K562 (cell line): ENCODE measurements at regions not wholly inside any gene's neighbourhood (a gene's known extent, or its start where the extent isn't known, plus 50 kb on each side); places are given as distances from the start of the nearest gene placed in this dataset.

Experiments used
- CBFB ChIP-seq: sonication (generic); formaldehyde crosslinking; IDR thresholded peaks from 2 replicates; pipeline ENCODE4 v1.4.0; 2020; ENCODE audit warnings: mild to moderate bottlenecking, missing genetic modification reagents
- DLX4 ChIP-seq: fragments of 250-450 bp; sonication (Bioruptor Pico); IDR thresholded peaks from 2 replicates; pipeline ENCODE4 v1.6.1; 2021; ENCODE audit warnings: mild to moderate bottlenecking
- FOXP4 ChIP-seq: sonication (generic); formaldehyde crosslinking; IDR thresholded peaks from 2 replicates; pipeline ENCODE4 v1.8.0; 2022; ENCODE audit warnings: mild to moderate bottlenecking, missing genetic modification reagents, borderline replicate concordance
- GATAD2B ChIP-seq: fragments of 450-650 bp; IDR thresholded peaks from 2 replicates; pipeline ENCODE4 v1.6.1; 2017; ENCODE audit warnings: mild to moderate bottlenecking, borderline replicate concordance
- KAT2B ChIP-seq: IDR thresholded peaks from one replicate; pipeline ENCODE4 v1.6.1; 2012; ENCODE audit warnings: low read depth, mild to moderate bottlenecking, control low read depth, inconsistent platforms, low read length, moderate library complexity
- MED1 ChIP-seq: sonication (generic); formaldehyde crosslinking; IDR thresholded peaks from 2 replicates; pipeline ENCODE4 v1.8.1; 2023; ENCODE audit warnings: missing genetic modification reagents, borderline replicate concordance
- PHF20 ChIP-seq: fragments of 450-650 bp; IDR thresholded peaks from 2 replicates; pipeline ENCODE4 v1.6.1; 2018; ENCODE audit not compliant: partially characterized antibody
- PML ChIP-seq: IDR thresholded peaks from 2 replicates; pipeline ENCODE4 v1.6.1; 2012; ENCODE audit warnings: low read length, inconsistent platforms
- POLR2H ChIP-seq: IDR thresholded peaks from 2 replicates; pipeline ENCODE4 v1.6.1; 2016; ENCODE audit warnings: missing genetic modification characterization, low read depth, mild to moderate bottlenecking, control low read depth, missing compliant biosample characterization, moderate library complexity
- RBM15 ChIP-seq: fragments of 200-400 bp; formaldehyde crosslinking; IDR thresholded peaks from 2 replicates; pipeline ENCODE4 v1.6.1; 2018; ENCODE audit warnings: mild to moderate bottlenecking, low read length, moderate library complexity; ENCODE audit not compliant: insufficient read depth
- SRSF9 ChIP-seq: fragments of 200-400 bp; formaldehyde crosslinking; IDR thresholded peaks from 2 replicates; pipeline ENCODE4 v1.6.1; 2017; ENCODE audit warnings: low read depth, low read length, borderline replicate concordance
- STAG1 ChIP-seq: sonication (generic); formaldehyde crosslinking; IDR thresholded peaks from 2 replicates; pipeline ENCODE4 v1.5.0; 2020; ENCODE audit warnings: missing genetic modification reagents, borderline replicate concordance
- TEAD4 ChIP-seq, 2 experiments: sonication (generic) in 1 of 2; formaldehyde crosslinking in 1 of 2; IDR thresholded peaks; 2 replicates each; pipeline versions ENCODE4 v1.6.1 to v1.8.0; 2012 to 2022; ENCODE audit warnings: borderline replicate concordance in 1 of 2, inconsistent platforms in 1 of 2, low read length in 1 of 2, mild to moderate bottlenecking in 1 of 2, missing genetic modification reagents in 1 of 2
- ZBED1 ChIP-seq: IDR thresholded peaks from 2 replicates; pipeline ENCODE4 v1.6.1; 2014
- ZFPM2 ChIP-seq: fragments of 250-450 bp; sonication (Bioruptor Pico); IDR thresholded peaks from 2 replicates; pipeline ENCODE4 v1.5.1; 2022; ENCODE audit warnings: mild to moderate bottlenecking
- ZNF3 ChIP-seq: fragments of 250-450 bp; sonication (Bioruptor Pico); IDR thresholded peaks from 2 replicates; pipeline ENCODE4 v1.5.0; 2021; ENCODE audit warnings: mild to moderate bottlenecking, moderate library complexity
- ZNF408 ChIP-seq: fragments of 250-450 bp; sonication (Bioruptor Pico); IDR thresholded peaks from 2 replicates; pipeline ENCODE4 v1.4.0; 2020; ENCODE audit warnings: low read depth, mild to moderate bottlenecking, moderate library complexity
- ZNF589 ChIP-seq: fragments of 200-800 bp; sonication (Bioruptor generic); IDR thresholded peaks from 2 replicates; pipeline ENCODE4 v1.6.1; 2016; ENCODE audit warnings: low read depth, missing genetic modification characterization, missing compliant biosample characterization
- ZNF707 ChIP-seq: fragments of 250-450 bp; sonication (Bioruptor Pico); conservative IDR thresholded peaks from 2 replicates; pipeline ENCODE4 v1.8.0; 2022; ENCODE audit warnings: inconsistent platforms, mild to moderate bottlenecking, moderate library complexity
- TF ChIP-seq, protein P1 (sequence below): sonication (generic); formaldehyde crosslinking; IDR thresholded peaks from 2 replicates; pipeline ENCODE4 v1.8.1; 2023; ENCODE audit warnings: mild to moderate bottlenecking, missing genetic modification reagents
- TF ChIP-seq, protein P2 (sequence below): sonication (generic); IDR thresholded peaks from 2 replicates; pipeline ENCODE4 v1.6.1; 2016
- TF ChIP-seq, protein P3 (sequence below): fragments of 450-650 bp; formaldehyde crosslinking; IDR thresholded peaks from 2 replicates; pipeline ENCODE4 v1.4.0; 2020; ENCODE audit warnings: mild to moderate bottlenecking, moderate library complexity

- peak; percentile 99 for TF ChIP-seq STAG1 (CRISPR knock-in tag)
- no peak for TF ChIP-seq ZBED1
- TF ChIP-seq GATAD2B: no peak
- no peak for TF ChIP-seq ZNF3
- TF ChIP-seq ZNF408 (CRISPR knock-in tag): no peak
- TF ChIP-seq RBM15: no peak
- peak; percentile 86 for TF ChIP-seq CBFB
- TF ChIP-seq KAT2B: no peak
- TF ChIP-seq SRSF9: no peak
- peak; percentile 95 for TF ChIP-seq ZNF589 (CRISPR knock-in tag)
- no peak for TF ChIP-seq ZNF707 (CRISPR knock-in tag)
- TF ChIP-seq PML: no peak
- TF ChIP-seq TEAD4 (IDR thresholded peaks at IDR 0.05; ENCODE audit: low read length): 0 out of 2 replicates have a peak, but pooled peaks have one; percentile 28
- peak; percentile 99 for TF ChIP-seq TEAD4 (CRISPR knock-in tag; IDR thresholded peaks at IDR 0.05; ENCODE audit: borderline replicate concordance)
- TF ChIP-seq ZFPM2: no peak
- peak; percentile 97; the same call in 1 of the 2 replicates for TF ChIP-seq MED1 (CRISPR knock-in tag)
- no peak for TF ChIP-seq DLX4 (CRISPR knock-in tag)
- TF ChIP-seq, protein P1, sequence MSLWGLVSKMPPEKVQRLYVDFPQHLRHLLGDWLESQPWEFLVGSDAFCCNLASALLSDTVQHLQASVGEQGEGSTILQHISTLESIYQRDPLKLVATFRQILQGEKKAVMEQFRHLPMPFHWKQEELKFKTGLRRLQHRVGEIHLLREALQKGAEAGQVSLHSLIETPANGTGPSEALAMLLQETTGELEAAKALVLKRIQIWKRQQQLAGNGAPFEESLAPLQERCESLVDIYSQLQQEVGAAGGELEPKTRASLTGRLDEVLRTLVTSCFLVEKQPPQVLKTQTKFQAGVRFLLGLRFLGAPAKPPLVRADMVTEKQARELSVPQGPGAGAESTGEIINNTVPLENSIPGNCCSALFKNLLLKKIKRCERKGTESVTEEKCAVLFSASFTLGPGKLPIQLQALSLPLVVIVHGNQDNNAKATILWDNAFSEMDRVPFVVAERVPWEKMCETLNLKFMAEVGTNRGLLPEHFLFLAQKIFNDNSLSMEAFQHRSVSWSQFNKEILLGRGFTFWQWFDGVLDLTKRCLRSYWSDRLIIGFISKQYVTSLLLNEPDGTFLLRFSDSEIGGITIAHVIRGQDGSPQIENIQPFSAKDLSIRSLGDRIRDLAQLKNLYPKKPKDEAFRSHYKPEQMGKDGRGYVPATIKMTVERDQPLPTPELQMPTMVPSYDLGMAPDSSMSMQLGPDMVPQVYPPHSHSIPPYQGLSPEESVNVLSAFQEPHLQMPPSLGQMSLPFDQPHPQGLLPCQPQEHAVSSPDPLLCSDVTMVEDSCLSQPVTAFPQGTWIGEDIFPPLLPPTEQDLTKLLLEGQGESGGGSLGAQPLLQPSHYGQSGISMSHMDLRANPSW: no peak
- no peak for TF ChIP-seq POLR2H
- TF ChIP-seq, protein P2, sequence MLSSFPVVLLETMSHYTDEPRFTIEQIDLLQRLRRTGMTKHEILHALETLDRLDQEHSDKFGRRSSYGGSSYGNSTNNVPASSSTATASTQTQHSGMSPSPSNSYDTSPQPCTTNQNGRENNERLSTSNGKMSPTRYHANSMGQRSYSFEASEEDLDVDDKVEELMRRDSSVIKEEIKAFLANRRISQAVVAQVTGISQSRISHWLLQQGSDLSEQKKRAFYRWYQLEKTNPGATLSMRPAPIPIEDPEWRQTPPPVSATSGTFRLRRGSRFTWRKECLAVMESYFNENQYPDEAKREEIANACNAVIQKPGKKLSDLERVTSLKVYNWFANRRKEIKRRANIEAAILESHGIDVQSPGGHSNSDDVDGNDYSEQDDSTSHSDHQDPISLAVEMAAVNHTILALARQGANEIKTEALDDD: no peak
- TF ChIP-seq PHF20: no peak
- TF ChIP-seq, protein P3, sequence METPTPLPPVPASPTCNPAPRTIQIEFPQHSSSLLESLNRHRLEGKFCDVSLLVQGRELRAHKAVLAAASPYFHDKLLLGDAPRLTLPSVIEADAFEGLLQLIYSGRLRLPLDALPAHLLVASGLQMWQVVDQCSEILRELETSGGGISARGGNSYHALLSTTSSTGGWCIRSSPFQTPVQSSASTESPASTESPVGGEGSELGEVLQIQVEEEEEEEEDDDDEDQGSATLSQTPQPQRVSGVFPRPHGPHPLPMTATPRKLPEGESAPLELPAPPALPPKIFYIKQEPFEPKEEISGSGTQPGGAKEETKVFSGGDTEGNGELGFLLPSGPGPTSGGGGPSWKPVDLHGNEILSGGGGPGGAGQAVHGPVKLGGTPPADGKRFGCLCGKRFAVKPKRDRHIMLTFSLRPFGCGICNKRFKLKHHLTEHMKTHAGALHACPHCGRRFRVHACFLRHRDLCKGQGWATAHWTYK (CRISPR knock-in tag): peak; percentile 94
- peak; percentile 100 for TF ChIP-seq FOXP4 (CRISPR knock-in tag)
These were observed 98.8 kb downstream of the LHX2 start (continued) for GRCh38 chr9:124110307-124110915.
